HG02884 (cell line): ENCODE measurements at regions not wholly inside any gene's neighbourhood (a gene's known extent, or its start where the extent isn't known, plus 50 kb on each side); places are given as distances from the start of the nearest gene placed in this dataset.
"Not testable (repeated sequence)": the region's sequence is repeated elsewhere in the genome, so short reads cannot be mapped to it uniquely, and the experiment has no call there.

Source experiments
- ATAC-seq: cut with Tn5 transposase; IDR thresholded peaks from one replicate; pipeline ENCODE4 v1.9.1; 2021; ENCODE audit warnings: mild to moderate bottlenecking, moderate library complexity; ENCODE audit not compliant: unreplicated experiment

GRCh38 chr4:189706821-189707220 lies 233.9 kb upstream of the FRG1 start:
- ATAC-seq = not testable (repeated sequence)

GRCh38 chr4:189707227-189707626 lies 233.4 kb upstream of the FRG1 start:
- not testable (repeated sequence) for ATAC-seq

- ATAC-seq = not testable (repeated sequence)
Observed at GRCh38 chr4:189711956-189712355, 228.7 kb upstream of the FRG1 start.

- not testable (repeated sequence) for ATAC-seq
Observed at GRCh38 chr4:189721016-189721993, 219.4 kb upstream of the FRG1 start.

- ATAC-seq = not testable (repeated sequence)
Observed at GRCh38 chr4:189722324-189723003, 218.2 kb upstream of the FRG1 start.

- ATAC-seq = not testable (repeated sequence)
Observed at GRCh38 chr4:189727982-189728638, 212.6 kb upstream of the FRG1 start.

- not testable (repeated sequence) for ATAC-seq
Observed at GRCh38 chr4:189731989-189732388, 208.7 kb upstream of the FRG1 start.

- ATAC-seq = not testable (repeated sequence)
Observed at GRCh38 chr4:189733507-189733906, 207.2 kb upstream of the FRG1 start.

- not testable (repeated sequence) for ATAC-seq
Observed at GRCh38 chr4:189734648-189735267, 205.9 kb upstream of the FRG1 start.

- ATAC-seq = not testable (repeated sequence)
Observed at GRCh38 chr4:189736656-189737055, 204.0 kb upstream of the FRG1 start.

GRCh38 chr4:189740118-189740517 lies 200.6 kb upstream of the FRG1 start:
- not testable (repeated sequence) for ATAC-seq

GRCh38 chr4:189740873-189741272 lies 199.8 kb upstream of the FRG1 start:
- ATAC-seq = no peak

GRCh38 chr4:189753092-189753491 lies 187.6 kb upstream of the FRG1 start:
- not testable (repeated sequence) for ATAC-seq

GRCh38 chr4:189763583-189763982 lies 177.1 kb upstream of the FRG1 start:
- no peak for ATAC-seq

GRCh38 chr4:189765301-189765700 lies 175.4 kb upstream of the FRG1 start:
- ATAC-seq = no peak

- no peak for ATAC-seq
Observed at GRCh38 chr4:189765736-189766135, 174.9 kb upstream of the FRG1 start.

- no peak for ATAC-seq
Observed at GRCh38 chr4:189767941-189768340, 172.7 kb upstream of the FRG1 start.

- no peak for ATAC-seq
Observed at GRCh38 chr4:189769131-189769530, 171.5 kb upstream of the FRG1 start.

- no peak for ATAC-seq
Observed at GRCh38 chr4:189771696-189772361, 168.8 kb upstream of the FRG1 start.

GRCh38 chr4:189773909-189774308 lies 166.8 kb upstream of the FRG1 start:
- no peak for ATAC-seq
